ENCODE measurements at regions not wholly inside any gene's neighbourhood (a gene's known extent, or its start where the extent isn't known, plus 50 kb on each side); places are given as distances from the start of the nearest gene placed in this dataset.

GRCh38 chr13:91119643-91120042 is 227.8 kb upstream of the MIR17HG start:
- TF ChIP-seq POLR2AphosphoS5 (IDR thresholded peaks at IDR 0.05; ENCODE audit: borderline replicate concordance, low read depth, low read length) (no peak), EZH2 (IDR thresholded peaks at IDR 0.05) (no peak)
